ENCODE measurements at regions not wholly inside any gene's neighbourhood (a gene's known extent, or its start where the extent isn't known, plus 50 kb on each side); places are given as distances from the start of the nearest gene placed in this dataset.

DNA sequence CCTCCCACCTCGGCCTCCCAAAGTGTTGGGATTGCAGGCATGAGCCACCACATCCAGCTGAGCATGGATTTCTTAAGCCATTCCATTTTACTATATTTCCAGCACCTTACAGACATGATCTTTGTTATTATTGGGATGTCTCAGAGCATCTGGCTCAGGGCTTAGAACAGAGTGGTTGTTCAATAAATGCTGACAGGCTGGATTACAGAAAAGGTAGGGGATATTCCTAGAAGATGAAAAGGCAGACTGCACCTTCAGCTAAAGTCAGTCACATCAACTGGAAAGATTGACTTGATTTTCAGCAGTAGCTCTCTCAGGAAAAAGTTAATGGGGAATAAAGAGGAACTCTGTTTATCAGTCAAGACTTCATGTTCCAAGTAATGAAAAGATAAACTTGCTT, 360.3 kb upstream of the ERCC4 start:
- ChIA-PET POLR2A (ENCODE audit: unreplicated experiment) (no interaction called here), CTCF (no interaction called here)
- no peak overlapping the region for H3K27ac ChIP-seq (ENCODE audit: low read length)
- H2AFZ ChIP-seq (ENCODE audit: low read length): no peak overlapping the region
- no peak for TF ChIP-seq EZH2 (IDR thresholded peaks at IDR 0.05; ENCODE audit: low read length, unreplicated experiment)
- no peak for TF ChIP-seq EZH2phosphoT487 (IDR thresholded peaks at IDR 0.05; ENCODE audit: borderline replicate concordance, low read length)
- TF ChIP-seq, protein P1, sequence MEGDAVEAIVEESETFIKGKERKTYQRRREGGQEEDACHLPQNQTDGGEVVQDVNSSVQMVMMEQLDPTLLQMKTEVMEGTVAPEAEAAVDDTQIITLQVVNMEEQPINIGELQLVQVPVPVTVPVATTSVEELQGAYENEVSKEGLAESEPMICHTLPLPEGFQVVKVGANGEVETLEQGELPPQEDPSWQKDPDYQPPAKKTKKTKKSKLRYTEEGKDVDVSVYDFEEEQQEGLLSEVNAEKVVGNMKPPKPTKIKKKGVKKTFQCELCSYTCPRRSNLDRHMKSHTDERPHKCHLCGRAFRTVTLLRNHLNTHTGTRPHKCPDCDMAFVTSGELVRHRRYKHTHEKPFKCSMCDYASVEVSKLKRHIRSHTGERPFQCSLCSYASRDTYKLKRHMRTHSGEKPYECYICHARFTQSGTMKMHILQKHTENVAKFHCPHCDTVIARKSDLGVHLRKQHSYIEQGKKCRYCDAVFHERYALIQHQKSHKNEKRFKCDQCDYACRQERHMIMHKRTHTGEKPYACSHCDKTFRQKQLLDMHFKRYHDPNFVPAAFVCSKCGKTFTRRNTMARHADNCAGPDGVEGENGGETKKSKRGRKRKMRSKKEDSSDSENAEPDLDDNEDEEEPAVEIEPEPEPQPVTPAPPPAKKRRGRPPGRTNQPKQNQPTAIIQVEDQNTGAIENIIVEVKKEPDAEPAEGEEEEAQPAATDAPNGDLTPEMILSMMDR (conservative IDR thresholded peaks at IDR 0.05; ENCODE audit: low read depth, low read length): no peak
- no peaks in the 10 kb centered on the region for H3F3A ChIP-seq (ENCODE audit: low read length, unreplicated experiment)
- H3K36me3 ChIP-seq (ENCODE audit: low read depth, low read length): no peaks in the 10 kb centered on the region
- H3K9me2 ChIP-seq (replicated peaks; ENCODE audit: low read length): no peaks in the 10 kb centered on the region
- peaks cover 10% of the 10 kb centered on the region; the same call in 1 of the 2 replicates for H3K27me3 ChIP-seq (ENCODE audit: low read length)
- H3K79me2 ChIP-seq (ENCODE audit: low read length): no peaks in the 10 kb centered on the region
- H3K9me3 ChIP-seq (ENCODE audit: low read length): no peaks in the 10 kb centered on the region
- no peaks in the 10 kb centered on the region for H4K20me1 ChIP-seq (ENCODE audit: low read length)
- intact Hi-C loops (cut with micrococcal nuclease): no loop called here
- no peak for ATAC-seq
- BruUV-seq (replicated peaks): no TSS peak
- H3K4me2 ChIP-seq (ENCODE audit: low read length): no peak overlapping the region
- H3K4me1 ChIP-seq (ENCODE audit: insufficient read depth, low read length): no peaks in the 10 kb centered on the region
- H3K4me3 ChIP-seq (ENCODE audit: low read length): no peak overlapping the region
- H3K9ac ChIP-seq (ENCODE audit: low read length): no peak overlapping the region
- DNase-seq: no peak

DNA sequence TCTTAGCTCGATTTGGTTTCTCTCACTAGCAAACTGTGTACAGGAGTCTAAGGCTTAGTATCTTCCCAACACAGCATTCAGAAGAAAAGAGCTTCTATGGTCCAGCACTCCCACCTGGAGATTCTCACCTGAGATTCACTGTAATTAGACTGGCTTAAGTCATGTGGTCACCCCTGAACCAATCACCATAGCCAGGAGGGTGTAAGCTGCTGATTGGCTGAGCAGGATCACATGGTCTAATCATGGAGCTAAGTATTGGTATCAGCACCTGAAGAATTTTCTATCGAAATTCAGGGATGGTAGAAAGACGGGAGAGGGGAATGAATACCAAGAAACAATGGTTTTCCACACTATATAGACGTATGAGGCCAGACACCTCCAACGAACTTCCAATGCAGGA, 359.8 kb upstream of the ERCC4 start:
- no peaks in the 10 kb centered on the region for H3K36me3 ChIP-seq (ENCODE audit: low read depth, low read length)
- H2AFZ ChIP-seq (ENCODE audit: low read length): no peak overlapping the region
- no TSS peak for BruUV-seq (replicated peaks)
- H3K79me2 ChIP-seq (ENCODE audit: low read length): no peaks in the 10 kb centered on the region
- POLR2A ChIA-PET (ENCODE audit: unreplicated experiment): no interaction called here
- H3K9me3 ChIP-seq (ENCODE audit: low read length): no peaks in the 10 kb centered on the region
- no peaks in the 10 kb centered on the region for H3F3A ChIP-seq (ENCODE audit: low read length, unreplicated experiment)
- no peak overlapping the region for H3K4me2 ChIP-seq (ENCODE audit: low read length)
- H3K4me1 ChIP-seq (ENCODE audit: insufficient read depth, low read length): no peaks in the 10 kb centered on the region
- DNase-seq (no peak), ATAC-seq (no peak)
- peaks cover 10% of the 10 kb centered on the region; the same call in 1 of the 2 replicates for H3K27me3 ChIP-seq (ENCODE audit: low read length)
- no peaks in the 10 kb centered on the region for H3K9me2 ChIP-seq (replicated peaks; ENCODE audit: low read length)
- CTCF ChIA-PET: no interaction called here
- no peak overlapping the region for H3K9ac ChIP-seq (ENCODE audit: low read length)
- H3K27ac ChIP-seq (ENCODE audit: low read length): no peak overlapping the region
- TF ChIP-seq EZH2 (IDR thresholded peaks at IDR 0.05; ENCODE audit: low read length, unreplicated experiment): no peak
- TF ChIP-seq, protein P1 (conservative IDR thresholded peaks at IDR 0.05; ENCODE audit: low read depth, low read length): no peak
- TF ChIP-seq EZH2phosphoT487 (IDR thresholded peaks at IDR 0.05; ENCODE audit: borderline replicate concordance, low read length): no peak
- intact Hi-C loops (cut with micrococcal nuclease): no loop called here
- no peak overlapping the region for H3K4me3 ChIP-seq (ENCODE audit: low read length)
- no peaks in the 10 kb centered on the region for H4K20me1 ChIP-seq (ENCODE audit: low read length)

DNA sequence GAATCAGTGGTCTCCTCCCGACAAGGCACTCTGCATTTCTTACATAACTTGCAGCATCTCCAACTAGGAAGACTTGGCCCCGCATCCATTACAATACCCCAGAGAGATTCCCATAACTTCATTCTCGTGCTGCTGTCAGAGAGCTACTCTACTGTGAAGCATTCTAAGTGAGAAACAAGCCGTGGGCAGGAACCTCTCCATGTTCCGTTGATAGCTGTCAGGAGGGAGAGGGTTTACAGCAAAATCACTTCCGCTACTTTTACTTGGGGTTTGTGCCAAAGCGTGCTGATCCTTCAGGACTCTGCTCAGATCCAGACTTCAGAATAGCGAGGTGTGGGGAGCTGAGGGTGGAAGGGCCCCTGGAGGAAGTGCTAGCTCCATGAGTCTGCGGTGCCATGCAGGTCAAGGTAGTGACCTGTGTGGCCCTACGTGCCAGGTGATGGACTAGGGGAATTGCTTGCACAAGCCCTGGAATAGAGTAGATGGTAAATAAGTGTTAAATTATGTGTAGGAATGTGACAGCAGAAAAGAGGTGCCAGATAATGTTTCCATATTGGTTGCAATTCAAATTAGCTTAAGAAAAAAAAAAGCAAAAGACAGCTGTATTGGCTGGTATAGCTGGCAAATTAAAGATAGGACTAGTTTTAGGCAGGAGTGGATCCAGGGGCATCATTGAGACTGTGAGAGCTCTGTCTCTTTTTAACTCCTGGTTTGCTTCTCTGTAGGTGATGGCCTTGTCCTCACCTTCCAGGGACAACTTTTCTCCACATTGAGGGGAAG, 358.5 kb upstream of the ERCC4 start:
- no peak overlapping the region for H2AFZ ChIP-seq (ENCODE audit: low read length)
- no peaks in the 10 kb centered on the region for H3K9me2 ChIP-seq (replicated peaks; ENCODE audit: low read length)
- H3K9me3 ChIP-seq (ENCODE audit: low read length): no peaks in the 10 kb centered on the region
- ChIA-PET POLR2A (ENCODE audit: unreplicated experiment) (no interaction called here), CTCF (no interaction called here)
- no peaks in the 10 kb centered on the region for H4K20me1 ChIP-seq (ENCODE audit: low read length)
- H3K4me2 ChIP-seq (ENCODE audit: low read length): no peak overlapping the region
- no peak overlapping the region for H3K4me3 ChIP-seq (ENCODE audit: low read length)
- H3K79me2 ChIP-seq (ENCODE audit: low read length): no peaks in the 10 kb centered on the region
- intact Hi-C loops (cut with micrococcal nuclease): no loop called here
- ATAC-seq (no peak), DNase-seq (no peak)
- H3K9ac ChIP-seq (ENCODE audit: low read length): no peak overlapping the region
- no peak overlapping the region for H3K27ac ChIP-seq (ENCODE audit: low read length)
- no peaks in the 10 kb centered on the region for H3K36me3 ChIP-seq (ENCODE audit: low read depth, low read length)
- TF ChIP-seq EZH2 (IDR thresholded peaks at IDR 0.05; ENCODE audit: low read length, unreplicated experiment): no peak
- TF ChIP-seq EZH2phosphoT487 (IDR thresholded peaks at IDR 0.05; ENCODE audit: borderline replicate concordance, low read length): no peak
- no peaks in the 10 kb centered on the region for H3K4me1 ChIP-seq (ENCODE audit: insufficient read depth, low read length)
- H3K27me3 ChIP-seq (ENCODE audit: low read length): peaks cover 7% of the 10 kb centered on the region; the same call in 1 of the 2 replicates
- no TSS peak for BruUV-seq (replicated peaks)
- no peaks in the 10 kb centered on the region for H3F3A ChIP-seq (ENCODE audit: low read length, unreplicated experiment)

All from PC-3 (cell line).